Body of pancreas (tissue), 4 donors: ENCODE measurements at regions not wholly inside any gene's neighbourhood (a gene's known extent, or its start where the extent isn't known, plus 50 kb on each side); places are given as distances from the start of the nearest gene placed in this dataset.

Source experiments
- ATAC-seq: fragments of 150-250 bp; one replicate; pipeline ENCODE4 v1.9.1; 2016
- DNase-seq, 4 donors: peaks; one replicate each; pipeline ENCODE4 v3.0.0-alpha.2; 2019
- H3K27ac ChIP-seq, 4 donors: fragments of 200-600 bp; sonication (generic); 1 replicate in 3 of 4; 2 replicates in 1 of 4; pipeline versions ENCODE4 v1.5.1 to v1.6.1; 2016 to 2019; ENCODE audit warnings: mild to moderate bottlenecking in 1 of 4, mixed read lengths in 1 of 4, moderate library complexity in 1 of 4
- H3K27me3 ChIP-seq, 2 donors: fragments of 200-600 bp; sonication (generic); one replicate each; pipeline ENCODE4 v1.6.0; 2016; ENCODE audit warnings: mild to moderate bottlenecking in 1 of 2
- H3K36me3 ChIP-seq, 2 donors: fragments of 200-600 bp; sonication (generic); replicated peaks in 1 of 2; 2 replicates each; pipeline ENCODE4 v1.5.1; 2016; ENCODE audit warnings: low read depth in 2 of 2; ENCODE audit not compliant: insufficient read depth in 1 of 2
- H3K4me1 ChIP-seq: fragments of 200-600 bp; sonication (generic); one replicate; pipeline ENCODE4 v1.6.0; 2016
- H3K4me3 ChIP-seq, 2 donors: fragments of 200-600 bp; sonication (generic); 1 replicate in 1 of 2; 2 replicates in 1 of 2; pipeline ENCODE4 v1.5.1; 2016 to 2019
- H3K9me3 ChIP-seq, 3 donors: fragments of 200-600 bp; sonication (generic); 1 replicate in 2 of 3; 2 replicates in 1 of 3; pipeline ENCODE4 v1.5.1; 2016
- CTCF ChIP-seq, 7 experiments: fragments of 450-650 bp in 4 of 7; fragments of 200-600 bp in 3 of 7; sonication (generic) in 3 of 7; IDR thresholded peaks; one replicate each; pipeline ENCODE4 v1.5.1; 2016 to 2019; ENCODE audit warnings: antibody characterized with exemption in 7 of 7
- POLR2A ChIP-seq, 3 donors: fragments of 450-650 bp; IDR thresholded peaks; one replicate each; pipeline ENCODE4 v1.6.1; 2016; ENCODE audit warnings: antibody characterized with exemption in 3 of 3, mild to moderate bottlenecking in 2 of 3
- WGBS, 2 donors: methylation state at CpG; one replicate each; pipeline ENCODE4 v1.1.5; 2017; 5-methylcytosine and 5-hydroxymethylcytosine counted together
- intact Hi-C: fragments of 100-400 bp; cut with DNase I; formaldehyde crosslinking; loops from one replicate; pipeline ENCODE4 v1.15.1; 2023

- H3K27ac ChIP-seq, result no peak overlapping the region
- intact Hi-C loops, result no loop called here
- DNase-seq, result peak in 3 of 4 donors; percentile 12 to 16 (median 15)
- TF ChIP-seq CTCF (IDR thresholded peaks at IDR 0.05) (no peak), POLR2A (IDR thresholded peaks at IDR 0.05) (no peak)
- no peaks in the 10 kb centered on the region for H3K9me3 ChIP-seq
- no peaks in the 10 kb centered on the region for H3K4me1 ChIP-seq
- H3K36me3 ChIP-seq, result no peaks in the 10 kb centered on the region
- no peak for ATAC-seq
- H3K4me3 ChIP-seq, result no peak overlapping the region
- no peaks in the 10 kb centered on the region for H3K27me3 ChIP-seq
These were observed 184.2 kb downstream of the ZNF486 start for GRCh38 chr19:20351244-20351643.

- ATAC-seq, result no peak
- no peak for DNase-seq
- intact Hi-C loops, result no loop called here
- Histone ChIP-seq H3K27me3 (no peaks in the 10 kb centered on the region), H3K36me3 (no peaks in the 10 kb centered on the region), H3K4me3 (no peak overlapping the region), H3K9me3 (no peaks in the 10 kb centered on the region), H3K4me1 (no peaks in the 10 kb centered on the region), H3K27ac (no peak overlapping the region)
- TF ChIP-seq POLR2A (IDR thresholded peaks at IDR 0.05) (no peak), CTCF (IDR thresholded peaks at IDR 0.05) (no peak)
- WGBS, 2 donors, result 45 to 76% methylated on average over 2 of the region's 2 CpGs
These were observed 182.2 kb downstream of the ZNF486 start for GRCh38 chr19:20349206-20349605.

- Histone ChIP-seq H3K4me1 (no peaks in the 10 kb centered on the region), H3K9me3 (no peaks in the 10 kb centered on the region), H3K36me3 (no peaks in the 10 kb centered on the region), H3K4me3 (no peak overlapping the region), H3K27me3 (no peaks in the 10 kb centered on the region), H3K27ac (no peak overlapping the region)
- TF ChIP-seq POLR2A (IDR thresholded peaks at IDR 0.05) (no peak), CTCF (IDR thresholded peaks at IDR 0.05) (no peak)
- ATAC-seq (no peak), DNase-seq (no peak)
- 91 to 95% methylated on average over 4 of the region's 4 CpGs for WGBS, 2 donors
- intact Hi-C loops, result no loop called here
These were observed 172.4 kb downstream of the ZNF486 start for GRCh38 chr19:20339444-20339843.

- Histone ChIP-seq H3K27ac (no peak overlapping the region), H3K36me3 (no peaks in the 10 kb centered on the region), H3K27me3 (no peaks in the 10 kb centered on the region), H3K4me1 (peaks cover 4% of the 10 kb centered on the region), H3K9me3 (no peaks in the 10 kb centered on the region), H3K4me3 (no peak overlapping the region)
- intact Hi-C loops, result no loop called here
- DNase-seq, result no peak
- 54 to 59% methylated on average over 3 of the region's 3 CpGs for WGBS, 2 donors
- no peak for ATAC-seq
- TF ChIP-seq POLR2A (IDR thresholded peaks at IDR 0.05), result no peak
- no peak for TF ChIP-seq CTCF (IDR thresholded peaks at IDR 0.05)
These were observed 167.7 kb downstream of the ZNF486 start for GRCh38 chr19:20334760-20335159.

- no peak for ATAC-seq
- intact Hi-C loops, result no loop called here
- WGBS, 2 donors, result 95% methylated on average over 1 of the region's 1 CpG
These were observed 166.5 kb downstream of the ZNF486 start for GRCh38 chr19:20333508-20333907.

More at GRCh38 chr19:20333508-20333907, 166.5 kb downstream of the ZNF486 start:
- no peaks in the 10 kb centered on the region for H3K9me3 ChIP-seq
- no peaks in the 10 kb centered on the region for H3K27me3 ChIP-seq
- no peak overlapping the region for H3K4me3 ChIP-seq
- peaks cover 4% of the 10 kb centered on the region for H3K4me1 ChIP-seq
- no peak for DNase-seq
- H3K36me3 ChIP-seq, result no peaks in the 10 kb centered on the region
- no peak overlapping the region for H3K27ac ChIP-seq
- TF ChIP-seq CTCF (IDR thresholded peaks at IDR 0.05) (no peak), POLR2A (IDR thresholded peaks at IDR 0.05) (no peak)
